Muscle layer of duodenum (tissue), 2 donors: ENCODE measurements at regions not wholly inside any gene's neighbourhood (a gene's known extent, or its start where the extent isn't known, plus 50 kb on each side); places are given as distances from the start of the nearest gene placed in this dataset.
"Not testable (repeated sequence)": the region's sequence is repeated elsewhere in the genome, so short reads cannot be mapped to it uniquely, and the experiment has no call there.

Source experiments
- H3K27ac ChIP-seq: one replicate; pipeline ENCODE4 v1.7.0; 2013; ENCODE audit warnings: mild to moderate bottlenecking, low read length
- H3K27me3 ChIP-seq: one replicate; pipeline ENCODE4 v1.7.0; 2013; ENCODE audit warnings: low read depth, mild to moderate bottlenecking, control low read depth, low read length
- H3K36me3 ChIP-seq, 2 donors: one replicate each; pipeline ENCODE4 v1.7.0; 2013; ENCODE audit warnings: low read length in 2 of 2, control low read depth in 1 of 2, mild to moderate bottlenecking in 1 of 2; ENCODE audit not compliant: insufficient read depth in 2 of 2, control insufficient read depth in 1 of 2
- H3K4me1 ChIP-seq, 2 donors: one replicate each; pipeline ENCODE4 v1.7.0; 2013; ENCODE audit warnings: low read length in 2 of 2, mild to moderate bottlenecking in 2 of 2, control low read depth in 1 of 2, moderate library complexity in 1 of 2; ENCODE audit not compliant: insufficient read depth in 2 of 2, control insufficient read depth in 1 of 2
- H3K4me3 ChIP-seq, 2 donors: one replicate each; pipeline ENCODE4 v1.7.0; 2013; ENCODE audit warnings: low read length in 2 of 2, low read depth in 1 of 2, mild to moderate bottlenecking in 1 of 2
- H3K9me3 ChIP-seq, 2 donors: one replicate each; pipeline ENCODE4 v1.7.0; 2013; ENCODE audit warnings: low read length in 2 of 2, control low read depth in 1 of 2, mild to moderate bottlenecking in 1 of 2; ENCODE audit not compliant: control insufficient read depth in 1 of 2
- donor health status: healthy.

- Histone ChIP-seq H3K4me3 (no peak overlapping the region), H3K4me1 (no peaks in the 10 kb centered on the region), H3K36me3 (no peaks in the 10 kb centered on the region), H3K27me3 (no peaks in the 10 kb centered on the region), H3K9me3 (no peaks in the 10 kb centered on the region), H3K27ac (no peak overlapping the region)
Observed at GRCh38 chr10:120017733-120018417, 125.3 kb downstream of the SEC23IP start.

DNA sequence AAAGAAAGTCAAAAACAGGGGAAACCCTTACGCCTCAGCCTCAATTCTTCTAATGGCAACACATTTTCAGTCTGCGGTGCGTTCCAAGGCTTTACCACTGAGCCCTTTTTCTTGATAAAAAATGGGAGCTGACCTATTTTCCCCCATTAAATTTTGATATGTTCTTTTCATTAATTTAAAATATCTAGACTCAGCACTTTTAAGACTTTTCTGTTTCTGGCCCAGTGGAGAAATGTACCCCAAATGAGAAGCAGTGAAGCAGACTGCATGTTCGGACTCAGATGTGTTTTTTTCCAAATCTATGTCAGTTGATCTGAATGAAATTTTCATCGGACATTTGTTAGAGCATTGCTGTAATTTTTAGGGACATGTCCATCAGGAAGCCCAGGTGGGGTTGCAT lies 126.2 kb downstream of the SEC23IP start:
- no peak overlapping the region for H3K4me3 ChIP-seq
- H3K9me3 ChIP-seq = no peaks in the 10 kb centered on the region
- no peaks in the 10 kb centered on the region for H3K27me3 ChIP-seq

GRCh38 chr10:120019568-120019967 lies 127.0 kb downstream of the SEC23IP start:
- no peaks in the 10 kb centered on the region for H3K9me3 ChIP-seq
- H3K27me3 ChIP-seq = no peaks in the 10 kb centered on the region
- no peak overlapping the region for H3K4me3 ChIP-seq
- no peaks in the 10 kb centered on the region for H3K36me3 ChIP-seq
- no peak overlapping the region for H3K27ac ChIP-seq
- no peaks in the 10 kb centered on the region for H3K4me1 ChIP-seq

More for the DNA sequence above, 126.2 kb downstream of the SEC23IP start:
- H3K4me1 ChIP-seq = no peaks in the 10 kb centered on the region
- no peak overlapping the region for H3K27ac ChIP-seq
- H3K36me3 ChIP-seq = no peaks in the 10 kb centered on the region

- Histone ChIP-seq H3K27ac (no peak overlapping the region), H3K36me3 (no peaks in the 10 kb centered on the region), H3K4me1 (no peaks in the 10 kb centered on the region), H3K4me3 (no peak overlapping the region), H3K27me3 (no peaks in the 10 kb centered on the region), H3K9me3 (no peaks in the 10 kb centered on the region)
Observed at GRCh38 chr10:120022357-120022756, 129.8 kb downstream of the SEC23IP start.

GRCh38 chr10:120034236-120034635 lies 141.7 kb downstream of the SEC23IP start:
- Histone ChIP-seq H3K4me3 (no peak overlapping the region), H3K27ac (no peak overlapping the region), H3K9me3 (no peaks in the 10 kb centered on the region)

GRCh38 chr10:120039046-120039445 lies 146.5 kb downstream of the SEC23IP start:
- no peaks in the 10 kb centered on the region for H3K36me3 ChIP-seq
- no peak overlapping the region for H3K27ac ChIP-seq
- H3K4me1 ChIP-seq = no peaks in the 10 kb centered on the region
- no peak overlapping the region for H3K4me3 ChIP-seq
- no peaks in the 10 kb centered on the region for H3K9me3 ChIP-seq
- H3K27me3 ChIP-seq = no peaks in the 10 kb centered on the region

More at GRCh38 chr10:120034236-120034635, 141.7 kb downstream of the SEC23IP start:
- Histone ChIP-seq H3K36me3 (no peaks in the 10 kb centered on the region), H3K4me1 (no peaks in the 10 kb centered on the region), H3K27me3 (no peaks in the 10 kb centered on the region)

DNA sequence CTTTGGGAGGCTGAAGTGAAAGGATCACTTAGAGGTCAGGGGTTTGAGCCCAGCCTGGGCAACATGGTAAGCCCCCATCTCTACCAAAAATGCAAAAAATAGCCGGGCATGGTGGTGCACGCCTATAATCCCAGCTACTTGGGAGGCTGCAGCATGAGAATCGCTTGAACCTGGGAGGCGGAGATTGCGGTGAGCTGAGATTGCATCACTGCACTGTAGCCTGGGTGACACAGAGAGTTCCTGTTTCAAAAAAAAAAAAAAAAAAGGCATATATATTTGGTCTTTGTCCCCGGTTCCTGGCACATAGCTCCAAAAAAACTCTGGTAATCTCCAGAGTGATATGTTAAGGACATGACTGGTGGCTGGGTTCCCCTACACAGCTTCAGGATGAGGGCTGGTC lies 147.3 kb downstream of the SEC23IP start:
- no peaks in the 10 kb centered on the region for H3K4me1 ChIP-seq
- no peak overlapping the region for H3K4me3 ChIP-seq
- no peak overlapping the region for H3K27ac ChIP-seq
- H3K27me3 ChIP-seq = no peaks in the 10 kb centered on the region
- H3K36me3 ChIP-seq = no peaks in the 10 kb centered on the region
- no peaks in the 10 kb centered on the region for H3K9me3 ChIP-seq

- H3K27me3 ChIP-seq = no peaks in the 10 kb centered on the region
- H3K4me1 ChIP-seq = no peaks in the 10 kb centered on the region
- no peaks in the 10 kb centered on the region for H3K9me3 ChIP-seq
- H3K27ac ChIP-seq = no peak overlapping the region
- H3K4me3 ChIP-seq = no peak overlapping the region
- H3K36me3 ChIP-seq = no peaks in the 10 kb centered on the region
Observed at GRCh38 chr10:120041807-120042559, 149.5 kb downstream of the SEC23IP start.

DNA sequence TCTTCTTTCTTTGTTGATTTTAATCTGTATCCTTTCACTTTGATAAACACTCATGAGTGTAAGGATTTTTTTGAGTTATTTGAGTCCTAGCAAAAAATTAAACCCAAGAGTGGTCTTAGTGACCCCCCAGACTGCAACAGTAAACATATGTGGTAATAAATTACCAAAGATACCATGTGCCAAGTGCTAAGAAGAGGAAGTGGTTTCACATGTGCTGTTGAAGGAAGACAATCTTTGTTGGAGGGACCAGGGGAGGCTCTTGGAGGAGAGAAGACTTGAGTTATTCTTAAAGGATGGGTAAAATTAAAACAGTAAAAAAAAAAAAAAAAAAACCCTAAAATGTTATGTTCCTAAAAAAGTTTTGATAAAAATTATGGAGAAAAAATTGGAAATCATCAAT lies 150.2 kb downstream of the SEC23IP start:
- Histone ChIP-seq H3K36me3 (no peaks in the 10 kb centered on the region), H3K27ac (no peak overlapping the region), H3K27me3 (no peaks in the 10 kb centered on the region), H3K4me3 (no peak overlapping the region), H3K4me1 (no peaks in the 10 kb centered on the region), H3K9me3 (no peaks in the 10 kb centered on the region)

DNA sequence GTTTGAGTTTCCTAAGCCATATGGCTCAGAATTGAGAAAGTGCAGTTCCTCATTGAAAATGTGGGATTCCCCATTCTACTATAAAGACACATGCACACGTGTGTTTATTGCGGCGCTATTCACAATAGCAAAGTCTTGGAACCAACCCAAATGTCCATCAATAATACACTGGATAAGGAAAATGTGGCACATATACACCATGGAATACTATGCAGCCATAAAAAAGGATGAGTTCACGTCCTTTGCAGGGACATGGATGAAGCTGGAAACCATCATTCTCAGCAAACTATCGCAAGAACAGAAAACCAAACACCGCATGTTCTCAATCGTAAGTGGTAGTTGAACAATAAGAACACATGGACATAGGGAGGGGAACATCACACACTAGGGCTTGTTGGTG lies 154.8 kb downstream of the SEC23IP start:
- H3K27ac ChIP-seq, H3K4me3 ChIP-seq, H3K9me3 ChIP-seq, H3K36me3 ChIP-seq, H3K4me1 ChIP-seq, H3K27me3 ChIP-seq: not testable (repeated sequence)

- Histone ChIP-seq H3K4me1 (peaks cover 0 to under 1% of the 10 kb centered on the region in 2 donors), H3K4me3 (no peak overlapping the region), H3K27me3 (no peaks in the 10 kb centered on the region), H3K36me3 (no peaks in the 10 kb centered on the region), H3K9me3 (no peaks in the 10 kb centered on the region), H3K27ac (no peak overlapping the region)
Observed at GRCh38 chr10:120047926-120048325, 155.4 kb downstream of the SEC23IP start.
